Motor neuron (in vitro differentiated cells): ENCODE measurements at regions not wholly inside any gene's neighbourhood (a gene's known extent, or its start where the extent isn't known, plus 50 kb on each side); places are given as distances from the start of the nearest gene placed in this dataset.
"Not testable (repeated sequence)": the region's sequence is repeated elsewhere in the genome, so short reads cannot be mapped to it uniquely, and the experiment has no call there.

Experiments used
- ATAC-seq, 8 experiments: fragments of 200-7000 bp; cut with Tn5 transposase; replicated peaks in 6 of 8; 2 replicates each; pipeline ENCODE4 v1.8.0; 2021; ENCODE audit warnings: mild to moderate bottlenecking in 8 of 8, moderate library complexity in 8 of 8
- H3K27ac ChIP-seq, 2 donors: fragments of 250-450 bp; sonication (Bioruptor Pico); 2 replicates each; pipeline ENCODE4 v1.9.0; 2021; ENCODE audit warnings: antibody characterized with exemption in 2 of 2, mild to moderate bottlenecking in 2 of 2, moderate library complexity in 1 of 2
- H3K4me1 ChIP-seq, 2 donors: fragments of 250-450 bp; sonication (Bioruptor Pico); replicated peaks in 1 of 2; 2 replicates each; pipeline ENCODE4 v1.6.1; 2021; ENCODE audit warnings: antibody characterized with exemption in 2 of 2, mild to moderate bottlenecking in 2 of 2, moderate library complexity in 1 of 2
- H3K4me3 ChIP-seq, 5 donors: fragments of 250-450 bp; sonication (Bioruptor Pico); 2 replicates each; pipeline ENCODE4 v1.9.0; 2021; ENCODE audit warnings: antibody characterized with exemption in 5 of 5, mild to moderate bottlenecking in 5 of 5, moderate library complexity in 4 of 5
- WGBS, 10 experiments: fragments of 450-650 bp; shearing (Covaris generic); methylation state at CpG; one replicate each; pipeline ENCODE4 v1.0.0; 2022; 5-methylcytosine and 5-hydroxymethylcytosine counted together
- in situ Hi-C, 9 experiments: fragments of 400-800 bp; cut with MboI; loops; one replicate each; pipeline ENCODE4 v1.15.0; 2021; ENCODE audit warnings: low sequenced_read_pairs in 9 of 9, low pct_unique_long_range_greater_than_20kb in 2 of 9; ENCODE audit not compliant: unreplicated experiment in 9 of 9

DNA sequence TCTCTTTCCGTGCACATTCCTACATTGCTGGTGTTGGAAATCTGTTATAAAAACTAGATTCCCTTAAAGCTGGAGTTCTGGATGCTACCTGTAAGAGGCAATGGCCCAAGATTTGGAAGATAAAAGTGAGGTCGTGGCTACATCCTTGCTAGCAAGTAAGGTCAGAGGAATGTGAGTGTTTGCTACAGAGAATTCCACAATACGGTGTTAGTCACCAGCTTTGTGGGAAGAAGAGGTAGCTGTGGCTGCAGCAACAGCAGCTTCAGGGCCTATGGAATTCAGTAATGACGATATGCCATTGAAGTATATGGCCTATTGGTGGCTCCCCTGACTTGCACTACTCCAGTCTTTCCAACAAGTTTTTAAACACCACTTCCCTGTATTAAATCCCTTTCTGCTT, 227.7 kb upstream of the TMEM260 start:
- WGBS, 10 experiments: 17 to 92% (median 74%) methylated on average over 2 to 3 of the region's 4 CpGs; no CpG with 5 or more reads in 3 of the 10 experiments
- in situ Hi-C loops: no loop called here
- no peak overlapping the region for H3K27ac ChIP-seq
- H3K4me3 ChIP-seq: no peak overlapping the region
- H3K4me1 ChIP-seq: peaks cover 0 to 3% of the 10 kb centered on the region in 2 donors
- no peak for ATAC-seq

DNA sequence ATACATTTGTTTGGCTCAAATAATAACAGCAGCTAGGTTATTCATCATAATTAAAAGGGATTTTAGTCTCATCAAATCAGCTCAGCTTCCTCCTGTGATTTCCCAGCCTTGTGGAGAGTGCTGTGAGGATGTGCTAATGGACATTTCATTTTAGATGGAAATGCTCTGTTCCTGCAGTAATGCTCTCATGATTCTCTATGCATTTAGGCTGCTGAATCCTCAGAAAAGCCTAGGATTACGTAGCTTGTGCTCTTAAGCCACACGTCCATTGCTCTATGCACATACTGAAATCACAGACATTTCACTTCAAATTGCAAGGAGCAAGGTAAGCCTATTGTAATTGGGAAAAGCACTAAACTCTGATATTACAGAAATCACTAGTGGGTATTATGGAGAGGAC, 226.6 kb upstream of the TMEM260 start:
- in situ Hi-C loops: no loop called here
- no peak overlapping the region for H3K27ac ChIP-seq
- WGBS, 10 experiments: 70 to 92% (median 81%) methylated on average over 1 to 2 of the region's 2 CpGs; no CpG with 5 or more reads in 4 of the 10 experiments
- peak in 3 of 8 experiments; percentile 44 to 69 (median 47) for ATAC-seq
- H3K4me3 ChIP-seq: no peak overlapping the region
- peaks cover 0 to 3% of the 10 kb centered on the region in 2 donors for H3K4me1 ChIP-seq

DNA sequence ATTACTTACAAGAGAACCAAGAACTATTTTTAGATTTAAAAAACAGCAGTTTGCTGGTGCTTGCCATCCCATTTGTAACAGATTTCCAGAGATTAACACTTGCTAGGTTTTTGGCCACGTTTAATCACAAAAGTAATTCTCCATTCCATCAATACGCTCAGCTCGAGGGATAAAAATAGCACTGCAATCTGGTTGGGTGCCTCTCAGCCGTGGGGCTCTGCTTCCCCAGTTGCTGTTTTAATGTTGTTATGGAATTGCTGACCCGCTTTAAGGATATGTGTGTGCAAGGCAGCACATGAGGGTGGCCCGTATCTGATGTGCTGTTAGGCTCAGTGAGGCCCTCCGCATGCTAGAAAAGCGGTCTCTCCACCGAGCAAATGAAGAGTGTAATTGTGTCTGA, 222.2 kb upstream of the TMEM260 start:
- in situ Hi-C loops: no loop called here
- ATAC-seq: peak in 2 of 8 experiments; percentile 19 to 35
- Histone ChIP-seq H3K27ac (no peak overlapping the region), H3K4me3 (no peak overlapping the region), H3K4me1 (peaks cover 0 to 3% of the 10 kb centered on the region in 2 donors)
- 20 to 89% (median 73%) methylated on average over 2 to 6 of the region's 9 CpGs; no CpG with 5 or more reads in 2 of the 10 experiments for WGBS, 10 experiments

DNA sequence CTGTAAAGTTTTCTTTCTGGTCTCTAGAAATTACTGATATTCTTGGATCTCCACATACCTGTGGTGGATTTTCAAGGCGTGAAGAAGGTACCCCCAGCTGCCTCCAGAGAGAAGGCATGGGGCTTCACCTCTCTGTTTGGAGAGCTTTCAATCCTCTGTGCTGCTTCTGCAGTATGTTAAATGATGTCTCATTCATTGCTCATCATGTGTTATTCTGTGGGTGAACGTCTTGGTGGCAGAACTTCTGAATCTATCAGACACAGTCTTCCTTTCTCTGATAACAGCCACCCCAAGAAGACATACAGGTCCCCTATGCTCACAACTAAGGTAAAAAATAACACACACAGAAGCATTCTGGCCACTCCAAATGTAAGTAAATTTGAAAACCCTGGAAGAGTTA, 221.3 kb upstream of the TMEM260 start:
- peaks cover 0 to under 1% of the 10 kb centered on the region in 2 donors for H3K4me1 ChIP-seq
- no peak overlapping the region for H3K4me3 ChIP-seq
- H3K27ac ChIP-seq: no peak overlapping the region
- in situ Hi-C loops: no loop called here
- no peak for ATAC-seq
- 0 to 90% (median 50%) methylated on average over 1 to 2 of the region's 2 CpGs; no CpG with 5 or more reads in 4 of the 10 experiments for WGBS, 10 experiments

DNA sequence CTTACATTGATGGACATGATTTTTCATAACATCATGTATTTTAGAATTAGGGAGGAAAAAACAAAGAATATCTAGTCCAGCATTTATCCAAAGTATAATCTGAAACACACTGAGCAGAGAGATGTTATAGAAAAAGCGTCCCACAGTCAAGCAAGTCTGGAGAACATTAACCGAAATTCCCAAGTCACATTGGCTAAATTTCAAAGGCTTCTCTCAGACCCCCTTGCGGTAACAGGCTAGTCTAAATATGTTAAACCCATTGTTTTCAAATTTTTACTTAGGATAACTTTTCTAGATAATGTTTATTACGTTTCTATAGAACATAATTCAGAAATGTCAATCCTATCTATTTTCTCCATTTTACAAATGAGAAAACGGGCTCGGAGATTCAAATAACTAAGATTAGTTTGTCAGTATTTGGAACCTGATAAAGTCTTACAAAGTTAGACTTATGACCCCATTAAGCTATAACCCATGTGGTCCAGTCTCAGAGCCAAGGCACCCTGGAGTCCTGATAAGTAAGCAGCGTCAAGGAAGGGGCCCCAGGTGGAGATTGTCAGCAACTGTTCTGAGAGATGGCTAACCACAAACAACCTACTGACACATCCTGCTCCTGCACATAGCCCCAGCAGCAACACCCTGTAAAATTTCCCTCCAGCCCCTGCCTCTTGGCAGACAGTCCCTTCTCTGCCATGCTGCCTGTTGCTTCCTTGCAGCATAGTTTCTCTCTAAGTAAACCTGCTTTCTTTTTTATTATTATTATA, 220.6 kb upstream of the TMEM260 start:
- in situ Hi-C loops: no loop called here
- 69 to 100% (median 80%) methylated on average over 2 to 7 of the region's 7 CpGs for WGBS, 10 experiments
- no peak for ATAC-seq
- Histone ChIP-seq H3K4me3 (no peak overlapping the region), H3K4me1 (no peaks in the 10 kb centered on the region), H3K27ac (no peak overlapping the region)

DNA sequence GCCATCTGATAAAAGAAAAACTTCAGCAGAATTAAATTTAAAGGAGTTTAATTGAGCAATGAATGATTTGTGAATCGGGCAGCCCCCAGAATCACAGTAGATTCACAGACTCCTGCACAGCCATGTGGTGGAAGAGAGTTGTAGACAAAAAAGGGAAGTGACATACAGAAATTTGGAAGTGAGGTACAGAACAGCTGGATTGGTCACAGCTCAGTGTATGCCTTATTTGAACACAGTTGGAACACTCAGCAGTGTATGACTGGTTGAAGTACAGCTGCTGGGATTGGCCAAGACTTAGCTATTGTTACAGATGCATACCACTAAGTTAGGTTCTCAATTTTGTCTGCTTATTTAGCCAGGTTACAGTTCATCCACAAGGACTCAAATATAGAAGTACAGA, 213.9 kb upstream of the TMEM260 start:
- ATAC-seq, H3K4me3 ChIP-seq, in situ Hi-C loops, H3K27ac ChIP-seq, H3K4me1 ChIP-seq: not testable (repeated sequence)
- WGBS, 10 experiments: 40 to 100% (median 88%) methylated on average over 1 of the region's 1 CpG

DNA sequence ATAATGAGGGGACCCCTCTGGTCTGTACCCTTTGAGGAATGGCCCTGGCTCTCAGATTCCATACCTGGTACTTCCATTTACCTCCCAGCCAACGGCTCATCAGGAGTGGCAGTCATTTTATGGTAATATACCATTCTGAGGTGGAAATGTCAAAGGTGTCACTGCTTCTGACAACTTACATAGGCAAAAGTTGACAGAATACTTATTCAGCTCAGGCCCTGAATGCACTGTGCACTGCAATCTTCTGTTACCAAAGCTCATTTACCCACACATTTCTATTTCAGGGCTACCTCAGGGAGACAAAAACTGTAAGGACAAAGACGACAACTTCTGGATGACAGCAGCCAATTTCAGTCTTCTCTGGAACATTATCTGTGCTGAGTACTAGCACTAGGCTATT, 212.2 kb upstream of the TMEM260 start:
- no peaks in the 10 kb centered on the region for H3K4me1 ChIP-seq
- ATAC-seq: no peak
- in situ Hi-C loops: no loop called here
- no peak overlapping the region for H3K4me3 ChIP-seq
- WGBS, 10 experiments: 20 to 100% (median 81%) methylated on average over 1 to 2 of the region's 2 CpGs; no CpG with 5 or more reads in 4 of the 10 experiments
- no peak overlapping the region for H3K27ac ChIP-seq

DNA sequence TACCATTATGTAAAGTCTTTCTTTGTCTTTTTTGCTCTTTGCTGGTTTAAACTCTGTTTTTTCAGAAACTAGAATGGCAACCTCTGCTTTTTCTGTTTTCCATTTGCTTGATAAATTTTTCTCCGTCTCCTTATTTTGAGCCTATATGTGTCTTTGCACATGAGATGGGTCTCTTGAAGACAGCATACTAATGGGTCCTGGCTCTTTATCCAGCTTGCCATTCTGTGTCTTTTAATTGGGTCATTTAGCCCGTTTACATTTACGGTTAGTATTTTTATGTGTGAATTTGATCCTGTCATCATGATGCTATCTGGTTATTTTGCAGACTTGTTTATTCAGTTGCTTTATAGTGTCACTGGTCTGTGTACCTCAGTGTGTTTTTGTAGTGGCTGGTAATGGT, 207.9 kb upstream of the TMEM260 start:
- in situ Hi-C loops: no loop called here
- Histone ChIP-seq H3K27ac (no peak overlapping the region), H3K4me1 (peaks cover 3 to 5% of the 10 kb centered on the region in 2 donors), H3K4me3 (no peak overlapping the region)
- 52 to 100% (median 91%) methylated on average over 1 to 3 of the region's 3 CpGs for WGBS, 10 experiments
- ATAC-seq: no peak

DNA sequence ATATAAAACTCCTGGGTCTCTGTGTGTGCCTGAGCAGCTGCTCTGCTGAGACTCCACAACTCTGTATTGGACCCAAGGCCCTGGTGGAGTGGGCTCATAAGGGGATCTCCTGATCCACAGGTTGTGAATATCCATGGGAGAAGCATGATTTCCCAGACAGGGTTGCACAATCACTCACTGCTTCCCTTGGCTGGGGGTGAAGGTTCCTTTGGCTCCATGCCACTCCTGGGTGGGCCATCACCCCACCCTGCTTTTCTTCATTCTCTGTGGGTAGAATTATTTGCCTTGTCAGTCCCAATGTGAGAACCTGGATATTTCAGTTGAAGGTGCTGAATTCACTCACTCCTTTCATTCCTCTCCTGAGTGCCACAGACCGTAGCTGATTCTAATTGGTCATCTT, 205.2 kb upstream of the TMEM260 start:
- WGBS, 10 experiments: 67 to 100% (median 89%) methylated on average over 1 of the region's 1 CpG; no CpG with 5 or more reads in 7 of the 10 experiments
- Histone ChIP-seq H3K4me3 (no peak overlapping the region), H3K4me1 (peaks cover 9 to 15% of the 10 kb centered on the region in 2 donors), H3K27ac (no peak overlapping the region)
- in situ Hi-C loops: no loop called here
- ATAC-seq: no peak

DNA sequence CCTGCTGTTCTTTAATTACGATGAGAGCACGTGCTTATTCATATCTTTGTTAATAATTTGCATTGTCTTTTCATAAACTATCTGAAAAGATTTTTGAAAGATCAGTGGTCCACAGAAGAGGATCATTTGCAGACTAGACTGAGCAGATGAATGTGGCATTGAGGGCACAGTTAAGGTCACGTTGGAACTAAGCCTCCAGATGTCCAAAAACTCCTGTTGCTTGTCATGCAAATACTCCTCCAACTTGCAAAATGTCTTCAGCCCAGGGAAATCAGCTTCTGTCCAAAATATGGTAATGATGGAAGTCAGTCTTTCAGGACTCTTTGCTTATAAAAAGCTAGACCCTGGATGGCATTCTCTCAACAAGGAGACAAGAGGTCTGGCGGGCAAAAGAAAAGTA, 201.6 kb upstream of the TMEM260 start:
- Histone ChIP-seq H3K4me3 (no peak overlapping the region), H3K4me1 (peaks cover 13 to 15% of the 10 kb centered on the region in 2 donors), H3K27ac (no peak overlapping the region)
- in situ Hi-C loops: no loop called here
- WGBS, 10 experiments: 0 to 100% (median 64%) methylated on average over 1 to 4 of the region's 4 CpGs; no CpG with 5 or more reads in 2 of the 10 experiments
- ATAC-seq: peak in 1 of 8 experiments; percentile 22

DNA sequence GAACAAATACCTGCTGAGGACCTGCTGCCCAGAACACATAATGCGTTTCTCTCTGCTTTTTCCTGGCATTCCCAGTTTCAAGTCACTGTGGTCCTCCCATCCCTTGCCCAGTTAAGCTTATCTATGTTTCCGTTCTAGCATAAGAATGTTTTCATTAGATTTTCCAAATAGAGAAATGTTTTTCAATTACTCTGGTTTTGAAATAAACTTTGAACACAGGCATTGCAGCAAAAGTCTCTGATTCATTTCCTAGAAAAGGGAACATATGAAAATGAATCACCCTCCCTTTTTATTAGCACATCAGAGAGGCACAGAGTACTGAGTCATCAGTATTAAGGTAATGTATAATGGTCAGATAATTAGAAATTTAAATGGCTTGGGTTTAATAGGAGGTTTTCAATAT, 201.1 kb upstream of the TMEM260 start:
- in situ Hi-C loops: no loop called here
- peaks cover 13 to 15% of the 10 kb centered on the region in 2 donors for H3K4me1 ChIP-seq
- WGBS, 10 experiments: 0 to 100% (median 75%) methylated on average over 1 to 2 of the region's 2 CpGs; no CpG with 5 or more reads in 1 of the 10 experiments
- H3K27ac ChIP-seq: no peak overlapping the region
- no peak overlapping the region for H3K4me3 ChIP-seq
- ATAC-seq: peak in 5 of 8 experiments; percentile 36 to 90 (median 56)

DNA sequence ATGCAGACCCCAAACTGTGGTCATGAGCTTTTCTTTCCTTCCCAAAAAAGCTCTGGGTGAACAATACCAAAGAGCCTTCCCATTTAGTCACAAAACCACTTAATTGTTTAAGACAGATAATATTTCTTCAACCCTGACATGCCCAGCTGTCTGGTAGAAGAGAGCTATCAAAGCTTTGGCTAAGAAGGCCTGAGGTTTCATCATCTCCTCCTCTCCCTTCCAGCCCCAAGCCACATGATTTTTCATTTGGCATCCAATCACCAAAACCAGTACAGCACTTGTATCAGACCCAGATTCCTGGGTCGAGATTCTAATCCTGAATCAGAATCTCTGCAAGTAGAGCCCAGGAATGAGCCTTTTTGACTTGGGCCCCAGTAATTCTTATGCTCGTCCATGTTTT, 199.6 kb upstream of the TMEM260 start:
- ATAC-seq: peak in 1 of 8 experiments; percentile 6
- Histone ChIP-seq H3K4me3 (no peak overlapping the region), H3K4me1 (peaks cover 13 to 15% of the 10 kb centered on the region in 2 donors), H3K27ac (no peak overlapping the region)
- in situ Hi-C loops: no loop called here
- 25 to 100% (median 82%) methylated on average over 1 to 2 of the region's 2 CpGs for WGBS, 10 experiments

DNA sequence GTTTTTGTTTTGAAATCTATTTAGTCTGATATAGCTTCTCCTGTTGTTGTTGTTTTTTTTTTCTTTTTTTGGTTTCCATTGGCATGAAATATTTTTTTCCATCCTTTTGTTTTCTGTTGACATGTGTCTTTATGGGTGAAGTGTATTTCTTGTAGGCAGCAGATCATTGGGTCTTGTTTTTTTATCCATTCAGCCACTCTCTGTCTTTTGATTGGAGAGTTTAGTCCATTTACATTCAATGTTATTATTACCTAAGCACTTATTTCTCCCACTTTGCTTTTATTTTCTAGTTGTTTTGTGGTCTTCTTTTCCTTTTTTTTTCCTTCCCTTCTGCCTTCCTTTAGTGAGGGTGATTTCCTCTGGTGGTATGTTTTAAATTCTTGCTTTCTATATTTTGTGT, 193.6 kb upstream of the TMEM260 start:
- H3K4me1 ChIP-seq: no peaks in the 10 kb centered on the region
- H3K27ac ChIP-seq: no peak overlapping the region
- ATAC-seq: no peak
- no peak overlapping the region for H3K4me3 ChIP-seq
- in situ Hi-C loops: no loop called here

DNA sequence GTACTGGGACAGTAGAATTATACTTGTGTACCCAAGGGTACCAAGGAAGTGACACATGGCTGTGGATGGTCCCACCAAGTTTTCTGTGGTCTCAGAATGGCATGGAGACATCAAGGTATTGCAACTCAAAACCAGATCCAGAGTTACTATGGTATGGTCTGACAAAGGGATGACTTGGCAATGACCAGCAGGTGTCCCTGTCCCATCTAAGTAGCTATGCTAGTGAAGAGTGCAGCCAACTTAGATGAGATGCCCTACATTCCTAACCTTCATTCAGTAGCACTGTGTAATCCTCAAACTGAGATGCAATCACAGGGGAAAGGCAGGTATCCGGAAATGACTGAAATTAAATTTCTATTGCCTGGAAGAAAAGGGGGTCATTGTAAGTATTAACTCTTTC, 188.7 kb upstream of the TMEM260 start:
- Histone ChIP-seq H3K4me1 (no peaks in the 10 kb centered on the region), H3K4me3 (no peak overlapping the region), H3K27ac (no peak overlapping the region)
- ATAC-seq: no peak
- in situ Hi-C loops: no loop called here
- 100% methylated on average over 1 of the region's 1 CpG; no CpG with 5 or more reads in 7 of the 10 experiments for WGBS, 10 experiments
